Mucosa of descending colon (tissue), 3 donors: ENCODE measurements at regions not wholly inside any gene's neighbourhood (a gene's known extent, or its start where the extent isn't known, plus 50 kb on each side); places are given as distances from the start of the nearest gene placed in this dataset.
"Not testable (repeated sequence)": the region's sequence is repeated elsewhere in the genome, so short reads cannot be mapped to it uniquely, and the experiment has no call there.

Source experiments
- ATAC-seq: fragments of 200-7000 bp; cut with Tn5 transposase; one replicate; pipeline ENCODE4 v1.9.1; 2020; ENCODE audit warnings: mild to moderate bottlenecking, moderate library complexity
- DNase-seq, 3 donors: peaks; one replicate each; pipeline ENCODE4 v3.0.0-alpha.2; 2020
- H3K36me3 ChIP-seq: fragments of 200-600 bp; one replicate; pipeline ENCODE4 v1.8.0; 2021; ENCODE audit warnings: low read depth, mild to moderate bottlenecking
- H3K4me1 ChIP-seq: fragments of 200-600 bp; one replicate; pipeline ENCODE4 v1.8.0; 2021; ENCODE audit warnings: low read depth, mild to moderate bottlenecking
- H3K4me3 ChIP-seq: fragments of 200-600 bp; one replicate; pipeline ENCODE4 v1.8.0; 2021; ENCODE audit warnings: mild to moderate bottlenecking
- H3K9me3 ChIP-seq: fragments of 200-600 bp; one replicate; pipeline ENCODE4 v1.8.0; 2021; ENCODE audit warnings: mild to moderate bottlenecking
- intact Hi-C, 2 donors: fragments of 100-400 bp; cut with DNase I in 1 of 2; cut with micrococcal nuclease in 1 of 2; formaldehyde crosslinking; loops; one replicate each; pipeline versions ENCODE4 v1.11.0 to v1.11.1; 2022; cut with DNase I, micrococcal nuclease
- TF ChIP-seq, protein P1 (sequence below): fragments of 200-600 bp; IDR thresholded peaks from one replicate; pipeline ENCODE4 v1.8.0; 2022; ENCODE audit warnings: antibody characterized with exemption, mild to moderate bottlenecking
- donor health status: DM: no; HTN: no; CAD: no; lungs with moderate emphysema.
- donor health status: DM: no; HTN: no; CAD: no.
- donor health status: DM: no; HTN: yes; CAD: no.

DNA sequence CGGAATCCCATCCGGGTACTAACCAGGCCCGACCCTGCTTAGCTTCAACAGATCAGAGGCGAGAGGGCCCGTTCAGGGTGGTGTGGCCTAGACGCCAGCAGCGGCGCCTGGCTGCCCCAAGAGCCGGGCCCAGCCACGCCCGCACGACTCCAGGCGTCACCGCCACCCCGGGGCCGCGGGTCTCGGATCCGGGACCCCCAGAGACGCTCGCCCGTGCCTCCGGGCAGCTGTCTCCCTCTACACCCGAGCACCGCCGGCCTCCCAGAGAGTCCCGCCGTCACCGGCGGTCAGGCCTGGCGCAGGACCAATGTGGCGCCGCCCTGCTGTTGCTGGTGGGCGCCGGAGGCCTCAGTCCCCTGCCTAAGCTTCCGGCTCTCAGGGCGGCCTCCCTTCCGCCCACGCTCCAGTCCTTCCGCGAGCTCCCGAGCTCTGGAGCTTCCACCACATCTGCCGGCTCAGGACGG lies 441.2 kb upstream of the DEFB115 start:
- Histone ChIP-seq H3K9me3 (peaks cover 66% of the 10 kb centered on the region), H3K4me3 (no peak overlapping the region), H3K4me1 (no peaks in the 10 kb centered on the region), H3K36me3 (no peaks in the 10 kb centered on the region)
- DNase-seq: peak in 1 of 3 donors; percentile 66
- peak; percentile 22 for ATAC-seq
- intact Hi-C loops: no loop called here
- TF ChIP-seq, protein P1, sequence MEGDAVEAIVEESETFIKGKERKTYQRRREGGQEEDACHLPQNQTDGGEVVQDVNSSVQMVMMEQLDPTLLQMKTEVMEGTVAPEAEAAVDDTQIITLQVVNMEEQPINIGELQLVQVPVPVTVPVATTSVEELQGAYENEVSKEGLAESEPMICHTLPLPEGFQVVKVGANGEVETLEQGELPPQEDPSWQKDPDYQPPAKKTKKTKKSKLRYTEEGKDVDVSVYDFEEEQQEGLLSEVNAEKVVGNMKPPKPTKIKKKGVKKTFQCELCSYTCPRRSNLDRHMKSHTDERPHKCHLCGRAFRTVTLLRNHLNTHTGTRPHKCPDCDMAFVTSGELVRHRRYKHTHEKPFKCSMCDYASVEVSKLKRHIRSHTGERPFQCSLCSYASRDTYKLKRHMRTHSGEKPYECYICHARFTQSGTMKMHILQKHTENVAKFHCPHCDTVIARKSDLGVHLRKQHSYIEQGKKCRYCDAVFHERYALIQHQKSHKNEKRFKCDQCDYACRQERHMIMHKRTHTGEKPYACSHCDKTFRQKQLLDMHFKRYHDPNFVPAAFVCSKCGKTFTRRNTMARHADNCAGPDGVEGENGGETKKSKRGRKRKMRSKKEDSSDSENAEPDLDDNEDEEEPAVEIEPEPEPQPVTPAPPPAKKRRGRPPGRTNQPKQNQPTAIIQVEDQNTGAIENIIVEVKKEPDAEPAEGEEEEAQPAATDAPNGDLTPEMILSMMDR: no peak

DNA sequence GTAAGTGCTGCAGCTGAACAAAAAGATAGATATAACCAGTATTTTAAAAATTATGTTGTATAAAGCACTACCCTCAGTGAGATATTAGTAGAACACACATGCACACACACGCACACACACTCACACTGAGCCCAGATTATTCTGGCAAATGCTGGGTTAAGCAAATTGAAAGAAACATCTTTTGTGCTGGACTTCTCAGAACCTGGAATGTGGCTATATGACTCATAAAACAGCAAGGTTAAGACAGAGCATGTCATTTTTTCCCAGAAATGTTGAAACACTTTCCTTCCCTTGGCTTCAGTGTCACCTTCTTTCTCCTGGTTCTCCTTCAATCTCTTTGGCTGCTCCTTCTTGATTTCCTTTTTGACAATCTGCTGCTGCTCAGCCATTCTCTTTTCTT lies 435.8 kb upstream of the DEFB115 start:
- intact Hi-C loops, DNase-seq, H3K4me3 ChIP-seq, ATAC-seq, H3K4me1 ChIP-seq, H3K36me3 ChIP-seq: not testable (repeated sequence)
- H3K9me3 ChIP-seq: peaks cover 45% of the 10 kb centered on the region

DNA sequence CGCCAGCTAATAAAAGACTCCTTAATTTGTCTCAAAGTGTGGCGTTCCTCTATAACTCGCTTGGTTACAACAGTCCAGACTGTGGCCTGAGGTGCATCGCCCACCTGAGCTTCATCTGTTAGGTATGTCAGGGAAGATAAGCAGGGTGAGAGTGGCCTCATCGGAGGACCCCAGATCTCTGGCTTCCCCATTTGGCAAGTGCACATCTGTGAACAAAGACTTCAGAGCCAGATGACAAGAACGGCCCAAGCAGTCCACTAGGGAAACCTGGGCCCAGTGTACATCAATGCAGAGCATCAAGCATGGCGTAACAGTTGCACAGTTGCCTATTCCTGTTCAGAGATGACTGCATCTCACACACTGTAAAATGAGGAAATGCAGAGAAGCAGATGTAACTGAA lies 432.8 kb upstream of the DEFB115 start:
- DNase-seq, H3K4me1 ChIP-seq, H3K36me3 ChIP-seq, intact Hi-C loops, H3K4me3 ChIP-seq, ATAC-seq: not testable (repeated sequence)
- H3K9me3 ChIP-seq: peaks cover 37% of the 10 kb centered on the region

DNA sequence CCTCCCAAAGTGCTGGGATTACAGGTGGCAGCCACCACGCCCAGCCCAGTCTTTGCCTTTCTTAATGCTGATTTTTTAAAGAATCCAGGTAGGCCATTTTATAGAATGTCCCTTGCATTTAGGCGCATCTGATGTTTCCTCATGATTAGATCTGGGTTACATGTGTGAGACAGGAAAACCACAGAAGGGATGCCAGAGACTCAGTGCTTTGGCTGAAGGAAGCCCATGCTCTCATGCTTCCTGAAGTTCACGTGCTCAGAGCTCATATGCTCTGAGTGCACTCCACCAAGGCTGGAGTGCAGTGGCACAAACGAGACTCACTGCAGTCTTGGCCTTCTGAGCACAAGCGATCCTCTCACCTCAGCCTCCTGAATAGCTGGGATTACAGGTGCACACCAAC lies 411.5 kb upstream of the DEFB115 start:
- H3K4me1 ChIP-seq, H3K4me3 ChIP-seq, ATAC-seq, intact Hi-C loops, H3K36me3 ChIP-seq, DNase-seq, H3K9me3 ChIP-seq: not testable (repeated sequence)

DNA sequence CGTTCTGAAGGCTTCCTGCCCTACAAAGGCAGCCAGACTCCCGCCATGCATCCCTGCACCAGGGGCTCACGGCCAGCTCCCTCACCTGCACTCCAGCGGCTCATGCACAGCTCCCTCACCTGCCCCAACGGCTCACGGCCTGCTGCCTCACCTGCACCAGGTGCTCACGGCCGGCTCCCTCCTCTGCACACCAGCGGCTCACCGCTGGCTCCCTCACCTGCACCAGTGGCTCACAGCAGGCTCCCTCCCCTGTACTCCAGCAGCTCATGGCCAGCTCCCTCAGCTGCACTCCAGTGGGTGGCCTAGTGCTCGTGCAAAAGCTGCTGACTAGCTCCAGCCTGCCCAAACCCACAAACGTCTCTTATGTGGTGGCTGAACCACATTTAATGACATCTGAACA lies 389.2 kb upstream of the DEFB115 start:
- not testable (repeated sequence) for ATAC-seq

DNA sequence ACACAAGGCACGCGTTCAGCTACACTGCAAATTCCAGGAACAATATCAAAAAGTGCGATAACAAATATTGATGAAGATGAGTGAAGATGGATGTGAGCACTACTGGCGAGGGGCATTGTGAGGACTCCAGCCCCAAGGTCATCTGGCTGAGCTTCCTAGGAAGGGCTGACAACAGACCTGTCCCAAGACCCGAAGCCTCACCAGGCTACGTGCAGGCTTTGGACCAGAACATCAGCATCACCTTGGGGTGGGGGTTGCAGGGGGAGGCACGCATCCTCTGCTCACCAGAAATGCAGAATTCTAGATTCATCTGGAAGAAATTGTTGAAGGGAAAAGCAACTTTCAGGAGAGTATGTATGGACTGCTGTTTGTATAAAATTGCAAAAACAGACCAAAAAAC lies 386.3 kb upstream of the DEFB115 start:
- ATAC-seq, H3K36me3 ChIP-seq, intact Hi-C loops, DNase-seq, H3K4me1 ChIP-seq, H3K4me3 ChIP-seq: not testable (repeated sequence)
- peaks cover 46% of the 10 kb centered on the region for H3K9me3 ChIP-seq

More for the DNA sequence above, 389.2 kb upstream of the DEFB115 start:
- H3K4me3 ChIP-seq, H3K36me3 ChIP-seq, DNase-seq, H3K4me1 ChIP-seq, intact Hi-C loops: not testable (repeated sequence)
- H3K9me3 ChIP-seq: peaks cover 49% of the 10 kb centered on the region

DNA sequence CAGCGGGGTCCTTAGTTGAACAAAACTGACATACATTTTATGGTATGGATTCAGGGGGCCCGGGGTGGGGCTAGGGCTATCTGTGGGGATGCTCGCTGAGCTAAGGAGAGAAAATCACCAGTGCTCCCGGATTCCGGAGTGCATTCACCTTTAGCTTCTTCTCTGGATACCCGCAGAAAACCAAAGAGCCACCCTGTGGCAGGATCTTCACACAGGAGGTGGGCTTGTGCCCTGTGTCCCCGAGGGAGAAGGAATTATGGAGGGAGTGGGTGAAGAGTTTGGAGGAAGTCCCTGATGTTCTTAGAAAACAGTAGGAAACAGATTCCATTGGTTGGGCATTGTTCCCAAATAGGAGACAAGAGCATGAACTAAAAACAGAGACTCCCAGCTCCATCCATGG lies 385.2 kb upstream of the DEFB115 start:
- H3K4me1 ChIP-seq, H3K36me3 ChIP-seq, H3K4me3 ChIP-seq, intact Hi-C loops, ATAC-seq, DNase-seq: not testable (repeated sequence)
- H3K9me3 ChIP-seq: peaks cover 44% of the 10 kb centered on the region

DNA sequence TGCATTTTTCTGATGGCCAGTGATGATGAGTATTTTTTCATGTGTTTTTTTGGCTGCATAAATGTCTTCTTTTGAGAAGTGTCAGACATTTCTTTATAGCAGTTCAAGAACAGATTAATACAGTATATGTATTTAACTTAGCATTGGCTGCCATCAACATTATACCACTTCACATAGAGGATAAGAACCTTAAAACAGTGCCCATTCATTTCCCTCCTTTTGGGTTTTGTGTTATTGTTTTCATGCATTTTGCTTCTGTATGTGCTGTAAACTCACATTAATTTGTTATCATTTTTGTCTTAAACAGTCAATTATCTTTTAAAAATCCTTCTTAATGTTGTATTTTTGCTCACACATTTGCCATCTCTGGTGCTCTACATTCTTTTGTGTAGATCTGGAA lies 381.6 kb upstream of the DEFB115 start:
- peaks cover 31% of the 10 kb centered on the region for H3K9me3 ChIP-seq
- DNase-seq, H3K4me3 ChIP-seq, H3K4me1 ChIP-seq, H3K36me3 ChIP-seq, intact Hi-C loops, ATAC-seq: not testable (repeated sequence)

DNA sequence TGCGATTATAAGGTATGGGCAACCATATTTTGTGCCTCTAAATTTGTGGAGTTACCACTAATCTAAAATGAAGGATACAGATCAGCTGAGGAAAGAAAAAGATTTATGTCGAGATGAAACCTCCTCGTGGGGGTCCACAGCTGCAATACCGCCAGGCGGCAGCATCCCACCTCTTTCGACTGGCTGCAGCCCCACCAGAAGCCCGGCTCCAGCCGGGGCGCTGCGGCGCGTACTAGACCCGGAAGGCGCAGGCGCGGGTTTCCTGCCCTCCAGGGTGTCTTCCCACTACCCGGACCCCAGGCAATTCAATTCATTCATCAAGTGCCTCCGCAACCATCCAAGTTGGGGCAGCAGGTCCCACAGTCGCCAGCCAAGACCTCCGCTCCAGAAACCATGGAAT lies 366.1 kb upstream of the DEFB115 start:
- ATAC-seq, H3K4me1 ChIP-seq, intact Hi-C loops, H3K36me3 ChIP-seq, DNase-seq, H3K4me3 ChIP-seq: not testable (repeated sequence)
- peaks cover 30% of the 10 kb centered on the region for H3K9me3 ChIP-seq

DNA sequence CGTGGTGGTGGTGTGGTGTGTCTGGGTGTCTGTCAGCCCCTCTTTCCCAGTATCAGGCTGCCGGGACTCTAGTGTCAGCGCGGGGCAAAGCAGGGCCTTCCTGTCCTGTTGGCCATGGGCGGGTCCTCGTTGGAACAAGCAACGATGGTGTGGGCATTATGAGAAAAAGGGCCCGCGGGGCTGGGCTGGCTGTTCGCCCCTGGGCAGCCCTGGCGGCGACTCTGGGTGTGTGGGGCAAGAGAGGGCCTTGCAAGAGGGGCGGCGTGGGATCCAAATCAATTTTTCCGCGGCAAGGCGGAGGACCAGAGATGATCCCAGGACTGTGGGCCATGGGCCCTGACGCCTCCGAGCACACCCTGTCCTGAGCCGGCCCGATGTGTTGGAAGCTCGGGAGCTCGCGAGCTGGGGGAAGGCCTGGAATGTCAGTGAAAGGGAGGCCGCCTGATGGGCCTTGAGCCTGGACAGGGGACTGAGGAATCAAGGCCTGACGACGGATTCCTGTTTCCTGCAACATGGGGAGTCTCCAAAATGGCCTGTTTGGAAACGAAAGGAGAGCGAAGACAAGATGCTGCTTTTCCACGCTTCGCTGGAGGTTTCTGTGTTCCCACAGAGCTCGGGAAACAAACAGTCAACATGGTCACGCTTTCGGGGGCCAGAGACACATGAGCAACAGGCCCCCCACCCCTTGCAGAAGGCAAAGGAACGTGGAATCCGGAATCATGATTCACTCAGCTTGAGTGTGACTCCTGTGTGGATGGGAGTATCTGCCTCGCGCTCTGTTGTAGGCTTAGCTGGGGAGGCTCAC lies 364.7 kb upstream of the DEFB115 start:
- peaks cover 25% of the 10 kb centered on the region for H3K9me3 ChIP-seq
- intact Hi-C loops: no loop called here
- H3K36me3 ChIP-seq: no peaks in the 10 kb centered on the region
- no peaks in the 10 kb centered on the region for H3K4me1 ChIP-seq
- ATAC-seq (no peak), DNase-seq (no peak)
- TF ChIP-seq, protein P1: no peak
- no peak overlapping the region for H3K4me3 ChIP-seq

DNA sequence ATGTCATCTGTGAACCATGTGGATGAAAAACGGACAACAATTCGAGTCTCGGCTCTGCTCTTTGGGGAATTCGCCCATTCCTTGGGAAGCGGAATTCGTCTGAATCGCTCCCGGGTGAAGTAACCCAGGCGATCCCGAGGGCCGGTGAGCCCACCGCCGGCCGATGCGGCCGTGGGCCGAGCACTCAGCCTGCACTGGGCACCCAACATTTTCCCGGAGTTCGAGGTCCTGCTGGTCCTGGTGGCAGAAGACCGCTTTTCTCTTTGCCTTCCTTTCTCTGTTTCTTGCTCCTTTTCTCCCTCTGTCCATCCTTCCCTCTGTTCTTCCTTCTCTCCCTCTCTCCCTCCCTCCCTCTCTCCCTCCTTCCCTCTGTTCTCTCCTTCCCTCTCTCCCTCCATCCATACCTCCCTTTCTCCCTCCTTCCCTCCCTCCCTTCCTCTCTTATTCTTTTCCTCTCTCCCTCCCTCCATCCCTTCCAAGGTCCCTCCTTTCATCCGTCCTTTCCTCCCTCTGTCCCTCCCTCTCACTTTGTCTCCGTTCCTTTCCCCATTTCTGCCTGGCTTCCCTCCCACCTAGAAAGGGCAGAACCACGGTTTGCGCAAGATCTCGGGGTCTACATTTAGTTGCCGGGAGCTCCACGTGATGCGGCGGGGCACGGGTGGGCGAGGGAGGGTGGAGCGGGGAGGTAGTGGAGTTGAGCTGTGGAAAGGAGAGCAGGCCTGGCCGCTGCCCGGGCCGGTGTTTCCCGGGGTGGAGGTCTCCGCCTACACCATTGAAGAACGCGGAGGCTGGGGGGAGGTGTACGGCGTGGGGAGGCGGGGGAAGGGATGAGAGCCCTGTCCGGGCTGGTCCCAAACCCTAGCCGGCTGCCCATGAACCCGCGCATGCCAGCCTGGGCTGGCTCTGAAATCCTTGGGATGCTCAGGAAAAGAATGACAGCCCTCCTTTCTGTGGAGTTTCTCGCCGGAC lies 363.8 kb upstream of the DEFB115 start:
- H3K36me3 ChIP-seq, H3K4me1 ChIP-seq, ATAC-seq, H3K4me3 ChIP-seq, DNase-seq, intact Hi-C loops: not testable (repeated sequence)
- peaks cover 19% of the 10 kb centered on the region for H3K9me3 ChIP-seq
